ENCODE measurements at regions not wholly inside any gene's neighbourhood (a gene's known extent, or its start where the extent isn't known, plus 50 kb on each side); places are given as distances from the start of the nearest gene placed in this dataset.

GRCh38 chr13:84845907-84846619 lies 953.2 kb downstream of the SLITRK6 start:
- TF ChIP-seq SOX15 (CRISPR knock-in tag; IDR thresholded peaks at IDR 0.05) (no peak), CBFB (CRISPR knock-in tag; IDR thresholded peaks at IDR 0.05; ENCODE audit: low read depth) (no peak), FOXK1 (CRISPR knock-in tag; IDR thresholded peaks at IDR 0.05) (no peak), ZBTB43 (CRISPR knock-in tag; IDR thresholded peaks at IDR 0.05) (no peak), ZNF423 (CRISPR knock-in tag; IDR thresholded peaks at IDR 0.05) (no peak), CTCF (IDR thresholded peaks at IDR 0.05) (no peak), TCF7 (CRISPR knock-in tag; IDR thresholded peaks at IDR 0.05; ENCODE audit: low read depth) (no peak), ZNF263 (CRISPR knock-in tag; IDR thresholded peaks at IDR 0.05; ENCODE audit: low read depth) (no peak), JUN (CRISPR knock-in tag; IDR thresholded peaks at IDR 0.05) (no peak), TEAD4 (CRISPR knock-in tag; IDR thresholded peaks at IDR 0.05) (no peak), MLX (CRISPR knock-in tag; IDR thresholded peaks at IDR 0.05) (no peak)
